ENCODE measurements at regions not wholly inside any gene's neighbourhood (a gene's known extent, or its start where the extent isn't known, plus 50 kb on each side); places are given as distances from the start of the nearest gene placed in this dataset.

- no peak for TF ChIP-seq SMC3 (conservative IDR thresholded peaks at IDR 0.05; ENCODE audit: insufficient read depth, low read depth, low read length)
- TF ChIP-seq NR2C2 (CRISPR knock-in tag; IDR thresholded peaks at IDR 0.05), result no peak
- TF ChIP-seq NR2C2 (tag; IDR thresholded peaks at IDR 0.05), result no peak
- TF ChIP-seq MTF1 (CRISPR knock-in tag; IDR thresholded peaks at IDR 0.05; ENCODE audit: borderline replicate concordance), result no peak
- TF ChIP-seq ZNF282 (CRISPR knock-in tag; IDR thresholded peaks at IDR 0.05), result no peak
- TF ChIP-seq JUND (IDR thresholded peaks at IDR 0.05; ENCODE audit: borderline replicate concordance, low read depth, low read length), result no peak
- no peak for TF ChIP-seq JUND (tag; IDR thresholded peaks at IDR 0.05; ENCODE audit: borderline replicate concordance, low read depth, low read length)
- TF ChIP-seq EP300 (IDR thresholded peaks at IDR 0.05; ENCODE audit: low read length), result no peak
- no peak for TF ChIP-seq CTCF (IDR thresholded peaks at IDR 0.05 in 2 of 3, conservative IDR thresholded peaks at IDR 0.05 in 1 of 3; ENCODE audit: insufficient read depth in 2 of 3, low read depth in 1 of 3, low read length in 3 of 3)
- TF ChIP-seq NEUROD1 (IDR thresholded peaks at IDR 0.05; ENCODE audit: borderline replicate concordance, low read depth, low read length, partially characterized antibody), result no peak
Measured at GRCh38 chr5:72562717-72563116, 55.5 kb upstream of the ZNF366 start.
